Suppressor macrophage treated with lipopolysaccharide for 1 hour (primary cell): ENCODE measurements at regions not wholly inside any gene's neighbourhood (a gene's known extent, or its start where the extent isn't known, plus 50 kb on each side); places are given as distances from the start of the nearest gene placed in this dataset.

Experiments used
- DNase-seq, 3 donors: peaks; one replicate each; pipeline ENCODE4 v3.0.0-alpha.2; 2020 to 2022

DNA sequence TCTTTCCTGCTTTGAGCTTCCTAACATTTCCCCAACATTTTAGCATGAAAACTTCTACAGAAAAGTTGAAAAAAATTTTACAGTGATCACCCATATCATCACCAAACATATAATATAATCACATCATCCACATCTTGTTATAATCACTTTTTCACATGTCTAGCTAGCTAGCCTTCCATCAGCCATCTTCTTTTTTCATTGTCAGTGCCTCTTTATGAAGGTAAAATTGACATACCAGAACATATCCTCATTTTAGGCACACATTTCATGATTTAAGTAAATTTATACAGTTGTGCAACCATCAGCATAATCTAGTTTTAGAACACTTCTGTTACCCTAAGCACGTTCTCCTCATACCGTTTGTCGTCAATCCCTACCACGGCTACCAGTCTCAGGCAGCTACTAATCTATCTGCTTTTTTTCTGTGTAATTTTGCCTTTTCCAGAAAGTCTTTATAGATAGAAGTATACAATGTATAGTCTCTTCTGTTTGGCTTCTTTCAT, 73.7 kb downstream of the VEGFA start:
- DNase-seq = no peak

- no peak for DNase-seq
These were observed 73.2 kb downstream of the VEGFA start for GRCh38 chr6:43843097-43843645.

- DNase-seq = no peak
These were observed 72.3 kb downstream of the VEGFA start for GRCh38 chr6:43842231-43842794.

DNA sequence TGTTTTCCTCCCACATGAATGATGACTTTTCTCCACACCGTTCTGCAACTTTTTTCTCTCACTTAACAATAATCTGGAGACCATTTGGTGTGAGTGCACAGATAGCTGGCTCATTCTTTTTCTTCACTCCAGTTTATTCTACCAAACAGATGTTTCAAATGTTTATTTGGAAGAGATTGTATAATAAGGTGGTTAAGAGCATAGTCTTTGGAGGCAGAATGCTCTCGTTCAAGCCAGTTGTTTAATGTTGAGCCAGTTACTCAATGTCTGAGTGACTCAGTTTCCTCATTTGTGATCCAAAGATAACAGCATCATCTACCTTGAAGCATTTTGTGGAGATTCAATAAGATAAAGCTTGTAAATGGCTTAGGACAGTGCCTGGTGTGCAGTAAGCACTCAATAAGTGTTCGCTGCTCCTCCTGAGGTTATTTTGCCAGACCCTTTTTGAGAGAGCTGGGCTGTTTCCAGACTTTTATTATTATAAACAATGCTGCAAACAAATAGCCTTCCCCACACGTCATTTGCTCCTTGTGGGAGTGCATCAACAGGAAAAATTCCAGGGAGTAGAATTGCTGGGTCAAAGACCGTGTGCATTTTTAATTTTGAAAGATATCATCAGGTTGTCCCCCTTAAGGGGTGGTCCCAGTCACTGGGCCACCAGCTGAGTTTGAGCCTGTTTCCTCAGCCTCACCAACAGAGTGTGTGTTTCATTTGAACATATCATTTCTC, 70.6 kb downstream of the VEGFA start:
- no peak for DNase-seq

- DNase-seq = peak; percentile 69 to 72 (median 71)
These were observed 68.4 kb downstream of the VEGFA start for GRCh38 chr6:43838276-43839036.

DNA sequence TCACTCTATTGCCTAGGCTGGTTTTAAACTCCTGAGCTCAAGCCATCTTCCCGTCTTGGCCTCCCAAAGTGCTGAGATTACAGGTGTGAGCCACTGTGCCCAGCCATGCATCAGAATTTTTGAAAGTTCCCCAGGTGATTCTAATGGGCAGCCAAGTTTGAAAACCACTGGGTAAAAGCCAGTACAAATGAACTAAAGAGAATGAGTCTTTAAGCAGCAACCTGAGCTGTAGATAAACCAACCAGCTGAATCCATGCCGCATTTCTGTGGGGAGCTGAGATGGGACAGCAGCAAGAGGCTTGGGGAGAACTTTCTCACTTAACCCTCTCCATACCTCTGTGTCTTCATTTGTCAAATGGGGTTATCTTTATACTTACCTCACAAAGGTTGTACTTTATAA, 67.5 kb downstream of the VEGFA start:
- DNase-seq = no peak

DNA sequence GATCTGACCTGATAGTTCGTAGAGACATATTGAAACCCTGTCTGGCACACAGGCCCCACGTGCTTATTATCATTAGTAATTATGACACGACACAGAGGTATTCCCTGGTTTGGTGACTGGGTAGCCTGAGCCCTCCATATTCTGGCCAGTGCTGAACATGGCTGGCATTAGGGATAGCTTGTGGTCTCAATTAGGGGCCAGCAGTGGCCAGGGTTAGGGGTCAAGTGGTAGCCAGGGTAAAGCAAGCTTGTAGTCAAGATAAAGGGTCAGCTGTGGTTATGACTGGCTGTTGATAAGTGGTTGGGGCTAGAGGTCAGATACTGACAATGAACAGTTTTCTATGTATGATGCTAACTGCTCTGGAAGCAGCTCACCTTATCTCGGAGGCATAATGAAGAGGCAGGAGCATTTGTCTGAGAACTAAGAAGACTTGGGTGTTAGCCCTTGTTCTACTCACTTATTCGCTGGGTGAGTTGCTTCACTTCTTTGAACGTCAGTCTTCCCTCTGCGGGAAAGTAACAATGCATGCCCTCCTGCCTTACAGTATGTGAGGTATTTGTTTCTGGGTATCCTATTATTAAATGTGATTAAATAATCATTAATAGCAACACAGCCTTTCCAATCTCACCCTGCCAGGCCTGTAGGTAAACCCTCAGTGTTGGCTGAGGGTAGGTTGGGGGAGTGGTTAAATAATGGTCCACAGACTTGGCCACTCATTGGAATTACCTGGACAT, 66.7 kb downstream of the VEGFA start:
- no peak for DNase-seq
